Spleen (tissue), 11 donors: ENCODE measurements at regions not wholly inside any gene's neighbourhood (a gene's known extent, or its start where the extent isn't known, plus 50 kb on each side); places are given as distances from the start of the nearest gene placed in this dataset.

Experiments
- DNase-seq: peaks from one replicate; pipeline ENCODE4 v3.0.0-alpha.2; 2020
- H3K27ac ChIP-seq, 8 donors: fragments of 200-600 bp; sonication (generic) in 7 of 8; 1 replicate in 4 of 8; 2 replicates in 4 of 8; pipeline versions ENCODE4 v1.5.0 to v1.8.0; 2016 to 2021; ENCODE audit warnings: inconsistent platforms in 4 of 8, mild to moderate bottlenecking in 4 of 8, moderate library complexity in 1 of 8
- H3K27me3 ChIP-seq, 7 donors: fragments of 200-600 bp; sonication (generic) in 6 of 7; replicated peaks in 1 of 7; 1 replicate in 4 of 7; 2 replicates in 3 of 7; pipeline versions ENCODE4 v1.5.0 to v1.8.0; 2016 to 2021; ENCODE audit warnings: inconsistent platforms in 3 of 7, mild to moderate bottlenecking in 1 of 7
- H3K36me3 ChIP-seq, 6 donors: fragments of 200-600 bp; sonication (generic) in 5 of 6; 1 replicate in 4 of 6; 2 replicates in 2 of 6; pipeline versions ENCODE4 v1.5.0 to v1.8.0; 2016 to 2021; ENCODE audit warnings: inconsistent platforms in 2 of 6
- H3K4me1 ChIP-seq, 6 donors: fragments of 200-600 bp; sonication (generic) in 5 of 6; 1 replicate in 3 of 6; 2 replicates in 3 of 6; pipeline versions ENCODE4 v1.5.0 to v1.8.0; 2016 to 2021; ENCODE audit warnings: inconsistent platforms in 3 of 6
- H3K4me3 ChIP-seq, 8 donors: fragments of 200-600 bp; sonication (generic) in 7 of 8; 1 replicate in 4 of 8; 2 replicates in 4 of 8; pipeline versions ENCODE4 v1.5.0 to v1.8.0; 2016 to 2021; ENCODE audit warnings: inconsistent platforms in 4 of 8, mild to moderate bottlenecking in 4 of 8, moderate library complexity in 2 of 8
- H3K9me3 ChIP-seq, 8 donors: fragments of 200-600 bp; sonication (generic) in 7 of 8; 1 replicate in 4 of 8; 2 replicates in 4 of 8; pipeline versions ENCODE4 v1.5.0 to v1.8.0; 2016 to 2021; ENCODE audit warnings: inconsistent platforms in 4 of 8
- CTCF ChIP-seq, 11 experiments: fragments of 200-600 bp in 7 of 11; fragments of 450-650 bp in 4 of 11; sonication (generic) in 4 of 11; IDR thresholded peaks in 8 of 11; conservative IDR thresholded peaks in 3 of 11; 1 replicate in 7 of 11; 2 replicates in 4 of 11; pipeline versions ENCODE4 v1.4.0 to v1.8.0; 2016 to 2021; ENCODE audit warnings: antibody characterized with exemption in 11 of 11, inconsistent platforms in 4 of 11, mild to moderate bottlenecking in 1 of 11
- POLR2A ChIP-seq, 3 donors: fragments of 450-650 bp; IDR thresholded peaks; one replicate each; pipeline ENCODE4 v1.5.1; 2017; ENCODE audit warnings: antibody characterized with exemption in 3 of 3, mild to moderate bottlenecking in 1 of 3
- POLR2AphosphoS5 ChIP-seq, 3 donors: sonication (generic); formaldehyde crosslinking; IDR thresholded peaks; one replicate each; pipeline ENCODE4 v1.5.1; 2017; ENCODE audit warnings: antibody characterized with exemption in 3 of 3
- WGBS, 5 donors: extraction: QIAGEN DNeasy Blood & Tissue Kit in 3 of 5; methylation state at CpG; one replicate each; pipeline versions ENCODE4 v1.1.5 to v1.1.7; 2013 to 2018; 5-methylcytosine and 5-hydroxymethylcytosine counted together
- intact Hi-C: fragments of 100-400 bp; cut with DNase I; formaldehyde crosslinking; loops from one replicate; pipeline ENCODE4 v1.15.0; 2023; ENCODE audit warnings: low total_unique reads
- donor health status: healthy with polysubstance abuse.
- donor health status: DM: no; HTN: no; CAD: no; lungs with moderate emphysema.
- donor health status: DM: no; HTN: no; CAD: no.
- donor health status: Bipolar disorder and iron deficiency.
- donor health status: healthy.
- donor health status: DM: no; HTN: no; CAD: no.
- donor health status: DM: yes; HTN: yes; CAD: no.

GRCh38 chr2:183269956-183270355 is 145.7 kb downstream of the NUP35 start:
- no peak for DNase-seq
- Histone ChIP-seq H3K27ac (no peak overlapping the region), H3K36me3 (no peaks in the 10 kb centered on the region), H3K4me3 (no peak overlapping the region), H3K27me3 (no peaks in the 10 kb centered on the region), H3K9me3 (peaks cover 0 to 17% (median 0%) of the 10 kb centered on the region in 8 donors), H3K4me1 (no peaks in the 10 kb centered on the region)
- TF ChIP-seq CTCF (IDR thresholded peaks at IDR 0.05 in 8 of 11, conservative IDR thresholded peaks at IDR 0.05 in 3 of 11) (no peak), POLR2AphosphoS5 (IDR thresholded peaks at IDR 0.05) (no peak), POLR2A (IDR thresholded peaks at IDR 0.05) (no peak)
- 49 to 70% (median 59%) methylated on average over 4 of the region's 4 CpGs for WGBS, 5 donors
- intact Hi-C loops: no loop called here

DNA sequence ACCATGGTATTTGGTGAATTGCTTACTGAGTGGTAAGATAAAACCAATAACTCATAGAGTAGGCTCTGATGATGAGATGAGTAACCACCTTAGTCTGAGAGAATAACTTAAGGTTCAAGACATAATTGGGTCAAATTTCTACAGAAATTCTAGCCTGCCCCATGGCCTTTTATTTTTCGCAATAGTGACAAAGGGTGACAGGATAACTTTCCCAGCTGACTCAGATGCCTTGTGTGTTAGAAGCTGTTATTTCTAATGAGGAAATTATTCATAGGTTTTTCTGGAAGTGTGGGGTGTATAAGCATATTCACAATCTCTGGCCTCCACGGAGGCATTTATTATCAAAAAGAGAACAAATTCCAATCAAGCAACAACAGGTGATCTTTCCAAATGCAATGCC is 159.0 kb downstream of the NUP35 start:
- no peaks in the 10 kb centered on the region for H3K27me3 ChIP-seq
- no peaks in the 10 kb centered on the region for H3K36me3 ChIP-seq
- no peak overlapping the region for H3K27ac ChIP-seq
- WGBS, 5 donors: 87 to 91% (median 88%) methylated on average over 2 of the region's 2 CpGs
- intact Hi-C loops: no loop called here
- TF ChIP-seq POLR2AphosphoS5 (IDR thresholded peaks at IDR 0.05) (no peak), POLR2A (IDR thresholded peaks at IDR 0.05) (no peak), CTCF (IDR thresholded peaks at IDR 0.05 in 8 of 11, conservative IDR thresholded peaks at IDR 0.05 in 3 of 11) (no peak)
- no peaks in the 10 kb centered on the region for H3K4me1 ChIP-seq
- DNase-seq: no peak
- no peaks in the 10 kb centered on the region for H3K9me3 ChIP-seq
- no peak overlapping the region for H3K4me3 ChIP-seq

DNA sequence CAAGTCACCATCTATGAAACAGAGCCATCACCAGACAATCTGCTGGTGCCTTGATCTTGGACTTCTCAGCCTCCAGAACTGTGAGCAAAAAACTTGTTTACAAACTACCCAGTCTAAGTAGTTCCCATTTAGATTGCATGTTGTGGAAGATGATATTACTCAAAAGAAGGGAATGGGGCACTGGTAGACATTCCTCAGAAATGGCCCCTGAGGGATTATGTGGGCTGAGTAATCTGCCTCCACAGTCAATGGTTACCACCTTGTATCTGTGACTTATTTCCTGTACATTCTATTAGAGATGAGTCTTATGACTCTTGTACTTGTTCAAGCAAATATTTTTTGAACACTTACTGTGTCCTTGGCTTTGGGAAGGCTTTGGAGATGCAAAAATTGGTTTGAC is 160.4 kb downstream of the NUP35 start:
- Histone ChIP-seq H3K4me3 (no peak overlapping the region), H3K9me3 (no peaks in the 10 kb centered on the region), H3K4me1 (no peaks in the 10 kb centered on the region), H3K27me3 (no peaks in the 10 kb centered on the region), H3K27ac (no peak overlapping the region), H3K36me3 (no peaks in the 10 kb centered on the region)
- intact Hi-C loops: no loop called here
- no peak for DNase-seq
- TF ChIP-seq POLR2AphosphoS5 (IDR thresholded peaks at IDR 0.05) (no peak), CTCF (IDR thresholded peaks at IDR 0.05 in 8 of 11, conservative IDR thresholded peaks at IDR 0.05 in 3 of 11) (no peak), POLR2A (IDR thresholded peaks at IDR 0.05) (no peak)

DNA sequence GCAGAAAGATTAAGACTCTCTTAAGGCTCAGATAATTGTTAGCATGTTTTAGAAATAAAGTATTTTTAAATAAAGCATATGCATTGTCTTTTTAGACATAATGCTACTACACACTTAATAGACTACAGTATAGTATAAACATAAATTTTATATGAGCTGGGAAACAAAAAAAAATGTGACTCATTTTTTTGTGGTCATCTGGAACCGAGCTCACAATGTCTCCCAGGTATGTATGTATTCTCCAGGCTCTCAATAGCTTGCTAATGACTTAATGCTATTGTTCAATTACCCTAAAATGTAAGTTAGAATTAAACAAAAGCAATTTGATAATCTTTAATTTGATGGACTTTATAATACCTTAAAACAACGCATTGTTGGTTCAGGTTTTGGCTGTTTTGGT is 167.2 kb downstream of the NUP35 start:
- peaks cover 0 to 12% (median 2%) of the 10 kb centered on the region in 8 donors for H3K9me3 ChIP-seq
- no peaks in the 10 kb centered on the region for H3K4me1 ChIP-seq
- DNase-seq: no peak
- no peak for TF ChIP-seq CTCF (IDR thresholded peaks at IDR 0.05 in 8 of 11, conservative IDR thresholded peaks at IDR 0.05 in 3 of 11)
- TF ChIP-seq POLR2AphosphoS5 (IDR thresholded peaks at IDR 0.05): no peak
- TF ChIP-seq POLR2A (IDR thresholded peaks at IDR 0.05): no peak
- intact Hi-C loops: no loop called here
- no peaks in the 10 kb centered on the region for H3K36me3 ChIP-seq
- no peak overlapping the region for H3K4me3 ChIP-seq
- no peaks in the 10 kb centered on the region for H3K27me3 ChIP-seq
- WGBS, 5 donors: 79 to 90% (median 82%) methylated on average over 2 of the region's 2 CpGs
- H3K27ac ChIP-seq: no peak overlapping the region
